GM19023 (cell line): ENCODE measurements at regions not wholly inside any gene's neighbourhood (a gene's known extent, or its start where the extent isn't known, plus 50 kb on each side); places are given as distances from the start of the nearest gene placed in this dataset.
"Not testable (repeated sequence)": the region's sequence is repeated elsewhere in the genome, so short reads cannot be mapped to it uniquely, and the experiment has no call there.

Source experiments
- ATAC-seq: cut with Tn5 transposase; IDR thresholded peaks from one replicate; pipeline ENCODE4 v1.9.1; 2021; ENCODE audit warnings: mild to moderate bottlenecking, moderate library complexity; ENCODE audit not compliant: unreplicated experiment

- ATAC-seq, result no peak
Observed at GRCh38 chr21:27528697-27529096, 561.8 kb upstream of the ADAMTS5 start.

GRCh38 chr21:27526451-27526850 is 559.6 kb upstream of the ADAMTS5 start:
- ATAC-seq, result no peak

- ATAC-seq, result no peak
Observed at GRCh38 chr21:27525780-27526179, 558.9 kb upstream of the ADAMTS5 start.

DNA sequence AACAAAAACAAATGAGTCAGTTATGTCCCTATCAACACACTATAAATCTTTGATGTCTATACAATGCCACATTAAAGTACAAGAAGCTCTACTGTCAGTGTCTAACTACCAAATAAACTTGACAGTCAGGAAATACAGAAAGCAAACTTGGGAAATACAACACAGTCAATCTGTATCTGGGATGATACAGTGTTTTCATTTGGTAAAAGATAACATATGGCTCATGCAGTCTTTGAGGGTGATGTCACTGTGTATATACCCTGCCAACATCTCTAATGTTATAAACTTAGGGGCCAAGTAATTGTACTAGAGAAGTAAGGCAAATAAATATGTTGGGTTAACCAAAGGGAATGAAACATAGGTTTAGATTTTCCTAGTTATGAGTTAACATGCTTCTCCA is 552.5 kb upstream of the ADAMTS5 start:
- ATAC-seq, result no peak

DNA sequence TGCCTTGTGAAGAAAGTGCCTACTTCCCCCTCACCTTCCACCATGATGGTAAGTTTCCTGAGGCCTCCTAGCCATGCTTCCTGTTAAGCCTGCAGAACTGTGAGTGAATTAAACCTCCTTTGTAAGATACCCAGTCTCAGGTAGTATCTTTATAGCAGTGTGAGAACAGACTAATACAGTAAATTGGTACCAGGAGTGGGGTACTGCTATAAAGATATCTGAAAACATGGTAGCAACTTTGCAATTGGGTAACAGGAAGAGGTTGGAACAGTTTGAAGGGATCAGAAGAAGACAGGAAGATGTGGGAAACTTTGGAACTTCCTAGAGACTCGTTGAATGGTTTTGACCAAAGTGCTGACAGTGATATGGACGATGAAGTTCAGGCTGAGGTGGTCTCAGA is 550.3 kb upstream of the ADAMTS5 start:
- not testable (repeated sequence) for ATAC-seq

DNA sequence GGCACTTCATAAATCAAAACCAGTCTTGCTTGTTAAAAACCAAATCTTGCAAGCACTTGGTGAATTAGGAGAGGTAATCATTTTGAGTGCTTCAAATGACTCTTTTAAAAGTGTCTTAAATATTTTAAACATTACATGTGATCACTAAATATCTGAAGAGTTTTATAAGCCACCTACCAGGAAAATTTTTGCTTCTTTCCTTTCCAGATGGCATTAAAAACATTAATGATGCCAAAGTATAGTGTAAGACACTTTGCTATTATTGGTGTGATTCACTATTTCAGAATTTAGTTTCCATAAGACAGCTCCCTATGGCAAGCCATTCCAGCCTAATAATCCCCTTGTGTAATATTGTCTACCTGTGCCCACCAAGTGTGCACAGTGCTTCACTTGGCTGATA is 548.8 kb upstream of the ADAMTS5 start:
- ATAC-seq, result no peak

DNA sequence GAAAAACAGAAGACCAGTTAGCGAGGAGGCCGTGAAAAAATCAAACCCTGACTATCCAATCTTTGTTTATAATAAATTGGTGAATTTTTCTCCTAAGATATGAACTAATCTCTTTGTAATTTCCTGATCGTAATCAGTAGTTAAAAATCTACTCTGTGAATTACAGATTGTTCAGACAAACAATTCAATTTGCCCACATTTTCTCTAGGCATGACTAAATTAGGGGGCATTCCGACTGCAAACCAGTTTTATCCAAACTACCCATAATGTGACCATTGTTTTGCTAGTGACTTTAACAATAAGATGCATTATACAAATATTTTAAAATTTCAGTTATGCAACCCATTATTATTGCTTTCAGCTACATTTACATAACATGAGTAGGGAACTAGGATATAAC is 546.9 kb upstream of the ADAMTS5 start:
- ATAC-seq, result no peak

- no peak for ATAC-seq
Observed at GRCh38 chr21:27513016-27513415, 546.1 kb upstream of the ADAMTS5 start.

DNA sequence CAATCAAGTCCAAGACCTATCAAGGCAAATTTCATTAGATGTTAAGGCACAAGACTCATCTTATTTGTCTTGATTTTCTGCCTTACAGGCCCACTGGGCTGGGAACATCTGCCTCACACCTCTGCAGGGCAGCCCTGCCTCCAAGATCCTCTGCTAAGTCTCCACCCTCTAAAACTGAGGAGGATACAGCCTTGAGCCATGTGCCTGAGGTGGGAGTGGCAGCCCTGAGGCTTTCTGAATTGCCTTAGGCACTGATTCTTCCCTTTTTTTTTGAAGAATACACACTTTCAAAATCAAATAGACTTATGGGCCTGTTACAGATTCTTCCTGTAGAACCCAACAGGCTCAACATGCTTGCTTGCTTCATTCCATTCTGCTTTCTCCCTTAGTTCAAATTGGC is 544.3 kb upstream of the ADAMTS5 start:
- no peak for ATAC-seq

DNA sequence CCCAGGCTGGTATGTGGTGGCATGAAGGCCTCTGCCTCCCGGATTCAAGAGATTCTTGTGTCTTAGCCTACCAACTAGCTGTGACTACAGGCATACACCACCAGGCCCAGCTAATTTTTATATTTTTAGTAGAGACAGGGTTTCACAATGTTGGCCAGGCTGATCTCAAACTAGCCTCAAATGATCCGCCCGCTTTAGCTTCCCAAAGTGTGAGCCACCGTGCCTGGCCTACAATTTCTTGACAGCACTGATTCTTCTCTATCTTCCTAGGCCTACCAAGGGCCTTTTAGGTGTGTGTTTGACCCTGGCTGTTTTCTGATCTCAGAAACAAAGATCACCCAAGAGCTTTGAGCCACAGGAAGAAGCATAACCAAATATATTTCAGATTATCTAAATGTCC is 540.8 kb upstream of the ADAMTS5 start:
- ATAC-seq, result no peak

DNA sequence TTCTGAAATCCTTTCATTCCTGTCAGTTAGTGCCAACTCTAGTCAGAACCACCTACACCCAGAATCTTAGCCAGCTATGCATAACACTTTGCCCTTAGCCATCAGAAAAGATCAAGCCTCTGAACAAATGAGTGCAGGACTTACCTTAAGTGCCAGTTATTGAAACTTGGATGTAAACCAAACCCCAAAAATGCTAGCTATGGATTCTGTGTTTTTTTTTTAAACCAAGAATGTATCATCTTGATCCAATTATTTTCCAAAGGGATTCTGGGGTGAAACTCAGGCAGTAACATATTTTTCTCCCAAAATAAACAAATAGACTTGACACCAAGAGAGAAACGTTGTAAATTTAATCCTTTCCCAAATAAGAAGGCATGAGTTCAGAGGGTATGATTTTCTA is 538.6 kb upstream of the ADAMTS5 start:
- no peak for ATAC-seq

DNA sequence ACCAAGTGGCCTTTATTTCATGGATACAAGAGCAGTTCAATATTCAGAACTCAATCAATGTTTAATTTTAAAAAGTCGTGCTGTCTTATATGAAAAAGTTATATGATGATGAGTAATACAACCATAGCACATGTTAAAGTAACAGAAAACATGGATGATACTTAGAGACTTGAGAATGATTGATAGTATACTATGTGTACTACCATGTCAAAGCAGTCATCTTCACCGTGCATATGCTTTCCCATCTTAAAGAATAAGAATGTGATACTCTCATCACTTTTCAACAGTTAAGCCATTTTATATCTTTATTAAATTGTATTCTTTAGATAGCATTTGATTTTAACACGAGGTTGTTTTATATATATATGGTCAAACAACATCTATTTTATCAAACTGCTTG is 535.9 kb upstream of the ADAMTS5 start:
- ATAC-seq, result no peak

DNA sequence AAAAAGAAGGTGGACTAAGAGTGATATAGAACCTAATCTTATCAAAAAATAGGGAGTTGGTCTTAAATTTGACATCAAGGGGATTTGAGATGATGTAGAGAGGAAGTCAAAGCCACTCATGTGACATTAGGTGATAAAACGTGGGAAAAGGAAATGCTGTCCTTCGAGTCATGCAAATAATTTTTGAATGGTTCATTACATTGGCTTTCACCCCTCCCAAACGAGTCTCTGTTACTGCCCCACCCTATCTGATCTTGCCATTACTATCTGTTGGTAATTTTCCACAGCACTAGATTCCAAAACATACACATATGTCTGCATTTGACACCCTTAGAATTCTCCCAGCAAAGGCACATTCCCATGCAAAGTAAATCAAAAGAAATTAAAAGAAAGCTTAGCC is 531.1 kb upstream of the ADAMTS5 start:
- no peak for ATAC-seq

- ATAC-seq, result no peak
Observed at GRCh38 chr21:27495836-27496235, 528.9 kb upstream of the ADAMTS5 start.

- no peak for ATAC-seq
Observed at GRCh38 chr21:27493542-27493941, 526.7 kb upstream of the ADAMTS5 start.

DNA sequence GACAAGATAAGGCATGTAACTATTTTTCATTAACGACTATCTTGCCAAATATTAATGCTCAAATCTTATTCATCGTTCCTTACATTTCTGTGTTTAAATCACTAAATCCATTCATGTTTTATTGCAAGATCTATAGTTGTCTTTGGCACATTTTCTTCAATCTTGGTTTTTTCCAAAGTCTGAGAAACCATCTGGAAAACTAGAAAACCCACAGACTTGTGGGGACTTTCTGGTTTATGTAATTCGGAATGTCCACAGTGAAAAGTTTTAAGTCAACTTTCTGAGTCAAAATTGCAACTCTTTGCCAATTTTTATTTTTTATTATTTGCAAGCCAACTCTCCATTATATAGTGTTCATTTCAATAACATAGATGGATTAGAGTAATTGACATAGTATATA is 520.8 kb upstream of the ADAMTS5 start:
- no peak for ATAC-seq

GRCh38 chr21:27480841-27481261 is 514.0 kb upstream of the ADAMTS5 start:
- no peak for ATAC-seq

- no peak for ATAC-seq
Observed at GRCh38 chr21:27477296-27477695, 510.4 kb upstream of the ADAMTS5 start.

GRCh38 chr21:27476696-27477095 is 509.8 kb upstream of the ADAMTS5 start:
- no peak for ATAC-seq

- no peak for ATAC-seq
Observed at GRCh38 chr21:27475363-27475955, 508.6 kb upstream of the ADAMTS5 start.

DNA sequence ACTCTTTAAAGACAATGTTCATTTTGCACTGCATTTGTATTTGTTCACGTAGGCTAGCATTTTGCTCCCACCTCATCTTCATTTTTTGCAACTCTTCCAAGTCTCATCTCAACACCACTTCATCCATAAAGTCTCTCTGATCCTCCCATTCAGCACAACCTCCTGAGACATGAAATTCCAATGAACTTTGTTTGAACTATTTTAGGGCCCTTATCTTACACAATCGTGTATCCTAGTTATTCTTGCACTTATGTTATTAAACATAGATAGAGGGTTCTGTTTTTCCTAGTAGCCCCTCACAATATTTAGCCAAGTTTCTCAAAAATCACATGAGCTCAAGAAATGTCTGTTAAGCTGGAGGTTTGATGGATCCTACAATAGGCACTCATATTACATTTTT is 500.5 kb upstream of the ADAMTS5 start:
- ATAC-seq, result no peak

- no peak for ATAC-seq
Observed at GRCh38 chr21:27466140-27466539, 499.3 kb upstream of the ADAMTS5 start.

GRCh38 chr21:27464648-27465047 is 497.8 kb upstream of the ADAMTS5 start:
- ATAC-seq, result no peak

GRCh38 chr21:27462726-27463125 is 495.8 kb upstream of the ADAMTS5 start:
- ATAC-seq, result no peak
